HG03097 (cell line): ENCODE measurements at regions not wholly inside any gene's neighbourhood (a gene's known extent, or its start where the extent isn't known, plus 50 kb on each side); places are given as distances from the start of the nearest gene placed in this dataset.

ENCODE experiments used
- ATAC-seq: cut with Tn5 transposase; IDR thresholded peaks from one replicate; pipeline ENCODE4 v1.9.1; 2021; ENCODE audit not compliant: unreplicated experiment, low FRiP score

- ATAC-seq = no peak
These were observed 305.4 kb upstream of the CDYL start for GRCh38 chr6:4470698-4471210.

- ATAC-seq = no peak
These were observed 309.3 kb upstream of the CDYL start for GRCh38 chr6:4466769-4467480.

DNA sequence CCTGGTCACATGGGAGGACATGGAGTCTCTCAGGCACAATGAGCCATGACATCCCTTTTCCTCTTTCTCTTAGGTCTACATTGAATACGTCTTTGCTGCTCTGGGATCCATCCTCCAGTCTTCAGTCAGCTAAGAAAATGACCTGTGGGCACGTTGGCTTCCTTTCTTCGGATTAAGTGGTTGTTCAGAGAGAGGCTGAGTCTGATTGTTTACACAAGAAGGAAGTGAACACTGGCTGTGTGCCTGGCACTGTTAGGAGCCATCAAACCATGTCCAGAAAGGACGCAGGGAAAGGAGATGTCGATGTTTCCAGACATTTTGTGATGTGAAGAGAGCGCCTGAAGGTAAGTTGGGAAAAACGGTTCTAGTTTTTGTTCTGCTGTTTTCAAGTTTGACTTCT, 309.9 kb upstream of the CDYL start:
- no peak for ATAC-seq

DNA sequence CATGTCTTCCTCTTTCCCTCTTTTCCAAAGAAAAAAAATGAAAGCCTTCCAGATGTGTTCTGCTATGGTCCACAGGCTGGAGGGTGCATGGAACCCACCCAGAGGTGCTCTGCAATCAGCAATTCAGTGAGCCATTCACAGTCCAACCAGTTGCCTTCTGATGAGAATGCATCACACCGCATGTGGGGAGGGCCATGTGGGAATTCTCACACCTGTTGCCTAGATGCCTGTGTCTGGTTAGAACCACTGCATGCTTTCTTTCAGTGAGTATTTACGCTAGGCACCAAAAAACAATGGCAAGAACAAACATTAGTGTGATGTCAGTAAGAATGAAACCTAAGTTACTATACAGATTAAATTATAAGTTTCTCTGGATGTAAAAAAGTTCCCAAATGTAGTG, 311.6 kb upstream of the CDYL start:
- no peak for ATAC-seq

DNA sequence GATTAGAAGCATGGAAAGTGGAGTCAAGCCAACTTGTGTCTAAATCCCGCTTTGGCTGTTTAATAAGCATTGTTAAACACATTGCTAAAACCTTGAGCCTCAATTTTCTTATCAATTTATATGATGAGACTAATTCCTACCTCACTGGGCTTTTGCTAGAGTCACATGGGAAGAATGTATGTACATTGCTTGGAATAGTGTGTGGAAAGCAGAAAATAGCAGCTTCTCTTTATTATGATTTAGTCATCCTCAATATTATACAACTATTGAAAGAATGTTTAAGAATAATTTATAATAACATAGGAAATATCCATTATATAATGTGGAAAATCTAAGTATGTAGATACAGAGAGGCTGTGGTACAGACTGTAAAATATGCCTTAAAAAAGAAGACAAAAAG, 313.0 kb upstream of the CDYL start:
- ATAC-seq = no peak

DNA sequence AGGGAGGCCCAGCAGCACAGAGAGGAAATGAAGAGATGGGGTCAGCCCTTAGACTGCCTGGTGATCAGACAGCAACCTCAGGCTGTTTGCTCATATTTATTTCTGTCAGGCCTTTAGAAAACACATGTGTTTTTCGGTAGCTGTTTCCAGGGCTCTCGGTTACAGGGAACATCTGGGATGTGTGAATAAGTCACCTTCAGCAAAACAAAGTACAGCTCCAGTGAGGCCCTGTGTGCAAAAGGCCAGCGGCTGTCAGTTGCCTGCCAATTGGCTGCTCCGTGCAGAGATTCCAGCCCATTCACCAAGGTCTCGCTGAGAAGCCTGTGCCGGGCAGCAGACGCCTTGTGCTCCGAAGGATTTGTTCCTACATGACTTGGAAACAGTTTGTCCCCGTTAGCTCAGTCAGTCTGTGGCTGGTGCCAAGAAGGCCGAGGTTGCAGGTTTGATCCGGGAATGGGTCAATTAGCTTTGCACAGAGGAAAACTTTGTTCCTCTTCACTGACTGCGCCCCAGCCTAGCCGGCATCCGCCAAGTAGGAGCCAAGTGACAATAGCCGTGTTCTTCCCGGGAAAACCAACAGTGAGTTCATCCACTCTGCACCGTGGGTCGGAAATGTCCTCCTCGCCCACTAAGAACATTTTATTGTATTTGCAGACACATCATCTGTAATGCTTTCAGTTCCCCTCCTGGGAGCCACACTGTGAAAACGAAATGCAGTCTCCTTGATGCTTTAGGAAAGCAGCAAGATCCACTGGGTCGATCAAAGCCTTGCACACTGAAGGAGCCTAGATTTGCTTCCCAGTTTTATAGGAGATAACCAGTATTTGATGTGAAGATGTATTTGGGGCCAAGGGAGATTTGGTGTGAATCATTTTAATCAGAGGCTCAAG, 315.4 kb upstream of the CDYL start:
- no peak for ATAC-seq

DNA sequence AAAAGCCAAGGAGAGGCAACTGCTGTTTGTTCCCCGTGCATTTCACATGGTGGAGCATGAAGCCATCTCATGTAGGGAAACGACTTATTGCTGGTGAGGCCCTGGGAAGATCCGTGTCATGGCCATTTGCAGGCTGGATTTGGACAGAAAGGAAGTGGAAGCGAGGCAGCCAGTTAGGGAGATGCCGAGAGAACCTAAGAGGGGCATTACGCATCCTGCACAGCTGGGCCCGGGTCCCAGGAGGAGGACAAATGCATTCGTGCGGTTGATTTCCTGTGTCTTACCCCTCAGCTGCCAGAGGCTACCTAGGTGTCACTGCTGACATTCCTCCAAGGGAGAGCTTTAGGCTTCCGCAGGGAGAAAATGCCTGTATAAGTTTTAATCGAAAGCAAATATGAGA, 316.2 kb upstream of the CDYL start:
- ATAC-seq = no peak

- no peak for ATAC-seq
These were observed 317.2 kb upstream of the CDYL start for GRCh38 chr6:4459032-4459431.

- ATAC-seq = no peak
These were observed 316.3 kb upstream of the ECI2 start for GRCh38 chr6:4451718-4452117.

DNA sequence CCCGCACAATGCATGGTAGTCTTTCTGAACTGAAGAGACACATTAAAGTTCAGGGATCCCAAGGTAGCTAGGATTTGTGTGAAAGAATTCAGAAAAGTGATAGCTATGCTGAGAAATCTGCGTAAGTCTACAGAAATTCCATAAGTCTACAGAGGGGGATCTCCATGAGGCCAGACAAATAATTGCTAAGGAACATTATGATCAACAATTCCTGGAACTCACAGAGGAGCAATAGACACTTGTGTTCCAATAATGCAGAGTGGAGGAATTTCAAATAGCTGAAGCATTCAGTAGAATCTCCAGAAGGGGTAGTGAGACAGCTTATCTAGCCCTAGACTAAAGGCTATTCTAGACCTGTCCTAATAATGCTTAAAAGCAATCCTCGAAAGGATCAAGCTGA, 315.7 kb upstream of the ECI2 start:
- ATAC-seq = no peak

GRCh38 chr6:4450237-4450636, 314.9 kb upstream of the ECI2 start:
- no peak for ATAC-seq

GRCh38 chr6:4449409-4449808, 314.0 kb upstream of the ECI2 start:
- ATAC-seq = no peak

- ATAC-seq = no peak
These were observed 313.5 kb upstream of the ECI2 start for GRCh38 chr6:4448841-4449240.

- no peak for ATAC-seq
These were observed 312.4 kb upstream of the ECI2 start for GRCh38 chr6:4447639-4448330.

GRCh38 chr6:4446982-4447381, 311.6 kb upstream of the ECI2 start:
- ATAC-seq = no peak

DNA sequence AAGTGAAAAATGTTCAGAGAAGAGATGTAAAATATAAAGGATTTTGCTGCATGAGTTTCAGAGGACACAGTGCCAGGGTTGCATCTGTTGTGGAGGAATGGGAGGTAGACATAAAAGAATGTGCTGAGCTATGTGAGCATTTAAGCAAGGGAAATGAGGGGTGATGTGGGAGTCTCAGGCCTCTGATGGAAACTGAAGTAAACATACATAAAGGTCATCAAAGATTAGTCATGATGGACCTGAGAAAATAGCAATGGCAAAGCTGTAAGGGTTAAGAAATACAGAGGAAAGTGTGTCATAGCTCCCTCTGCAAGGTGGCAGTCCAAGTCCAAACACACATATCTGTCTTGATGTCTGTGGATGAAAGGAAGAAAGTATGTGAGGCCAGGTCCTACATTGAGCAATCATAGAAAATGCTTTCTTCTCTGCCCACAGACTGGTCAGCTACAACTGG, 306.6 kb upstream of the ECI2 start:
- no peak for ATAC-seq

GRCh38 chr6:4439159-4439558, 303.8 kb upstream of the ECI2 start:
- ATAC-seq = no peak

GRCh38 chr6:4437342-4437741, 302.0 kb upstream of the ECI2 start:
- no peak for ATAC-seq

DNA sequence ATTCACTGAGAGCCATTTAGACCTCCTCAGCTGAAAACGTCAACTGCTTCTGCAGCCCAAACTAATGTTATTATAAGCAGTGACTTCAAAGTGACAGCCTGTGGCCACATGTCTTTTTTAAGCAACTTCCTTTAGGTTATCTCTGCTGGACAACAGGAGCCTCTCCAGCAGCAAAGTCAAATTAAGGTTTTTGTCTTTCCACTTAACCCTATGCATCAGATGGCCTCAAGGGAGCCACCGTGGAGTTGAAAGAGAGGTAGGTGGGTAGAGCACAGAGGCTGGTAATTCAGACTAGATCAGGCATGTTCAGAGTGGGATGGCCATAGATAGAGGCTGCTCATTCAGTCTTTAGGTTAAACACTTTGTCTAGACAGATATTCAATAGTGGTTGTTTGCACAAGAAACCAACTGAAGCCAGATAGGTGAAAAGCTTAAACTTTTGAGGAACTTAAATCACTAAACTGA, 300.6 kb upstream of the ECI2 start:
- no peak for ATAC-seq

GRCh38 chr6:4434655-4435054, 299.3 kb upstream of the ECI2 start:
- ATAC-seq = no peak

DNA sequence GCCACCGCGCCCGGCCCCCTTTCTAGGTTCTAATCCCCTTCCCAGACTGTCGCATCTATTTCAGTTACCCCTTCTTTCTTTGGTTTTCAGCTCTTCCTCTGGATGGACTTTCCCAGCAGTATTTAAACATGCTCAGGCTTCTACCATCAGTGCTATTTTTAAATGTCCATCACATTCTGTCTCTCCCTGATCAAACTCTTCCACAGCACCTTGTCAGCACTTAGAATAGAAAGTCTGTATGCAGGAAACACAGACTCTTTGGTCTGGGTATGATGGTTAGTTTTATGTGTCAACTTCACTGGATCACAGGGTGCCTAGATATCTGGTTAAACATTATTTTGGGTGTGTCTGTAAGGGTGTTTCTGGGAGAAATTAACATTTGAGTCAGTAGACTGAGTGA, 297.8 kb upstream of the ECI2 start:
- ATAC-seq = no peak
